GM19372 (cell line): ENCODE measurements at regions not wholly inside any gene's neighbourhood (a gene's known extent, or its start where the extent isn't known, plus 50 kb on each side); places are given as distances from the start of the nearest gene placed in this dataset.
A peak's percentile ranks its signal among the peaks of the same experiment; 100 is the strongest.

Experiments
- ATAC-seq: cut with Tn5 transposase; IDR thresholded peaks from one replicate; pipeline ENCODE4 v1.9.1; 2021; ENCODE audit warnings: mild to moderate bottlenecking, low read depth, moderate library complexity; ENCODE audit not compliant: unreplicated experiment

GRCh38 chr9:107193251-107193650 is 89.8 kb upstream of the RAD23B start:
- no peak for ATAC-seq

DNA sequence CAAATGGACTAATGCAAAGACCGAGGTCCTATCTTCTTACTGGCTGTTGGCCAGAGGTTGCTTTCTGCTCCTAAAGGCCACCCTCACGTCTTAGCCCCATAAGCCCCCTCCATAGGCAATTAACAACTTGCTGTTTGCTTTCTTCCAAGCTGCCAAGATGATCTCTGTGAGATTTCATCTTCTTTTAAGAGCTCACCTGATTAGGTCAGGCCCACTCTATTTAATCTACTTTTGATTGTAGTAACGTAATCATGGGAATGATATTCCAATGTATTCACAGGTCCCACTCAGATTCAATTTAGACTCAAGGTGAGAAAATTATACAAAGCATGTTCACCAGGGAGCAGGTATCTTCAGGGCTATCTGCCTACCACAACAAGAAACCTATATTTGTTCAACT is 84.4 kb upstream of the RAD23B start:
- ATAC-seq: no peak

DNA sequence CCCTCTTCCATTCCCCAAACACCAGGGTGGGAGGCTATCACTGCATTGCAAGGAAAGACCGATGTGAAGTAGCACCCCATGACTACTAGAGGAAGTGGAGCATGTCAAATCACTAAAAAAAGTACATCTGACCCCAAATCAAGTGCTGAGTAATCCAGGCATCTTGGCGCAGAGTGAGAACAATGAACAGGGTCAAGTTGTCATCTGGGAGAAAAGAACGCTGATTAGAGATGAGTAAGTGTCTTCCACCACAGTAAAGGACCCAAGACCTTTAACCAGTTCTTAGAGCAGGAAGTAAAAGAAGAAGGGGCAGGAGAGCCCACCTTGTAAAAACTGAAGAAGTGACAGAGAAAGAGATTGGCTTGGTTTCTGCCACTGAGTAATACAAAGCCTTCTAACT is 75.0 kb upstream of the RAD23B start:
- ATAC-seq: no peak

- ATAC-seq: no peak
These were observed 72.3 kb upstream of the RAD23B start for GRCh38 chr9:107210775-107211174.

DNA sequence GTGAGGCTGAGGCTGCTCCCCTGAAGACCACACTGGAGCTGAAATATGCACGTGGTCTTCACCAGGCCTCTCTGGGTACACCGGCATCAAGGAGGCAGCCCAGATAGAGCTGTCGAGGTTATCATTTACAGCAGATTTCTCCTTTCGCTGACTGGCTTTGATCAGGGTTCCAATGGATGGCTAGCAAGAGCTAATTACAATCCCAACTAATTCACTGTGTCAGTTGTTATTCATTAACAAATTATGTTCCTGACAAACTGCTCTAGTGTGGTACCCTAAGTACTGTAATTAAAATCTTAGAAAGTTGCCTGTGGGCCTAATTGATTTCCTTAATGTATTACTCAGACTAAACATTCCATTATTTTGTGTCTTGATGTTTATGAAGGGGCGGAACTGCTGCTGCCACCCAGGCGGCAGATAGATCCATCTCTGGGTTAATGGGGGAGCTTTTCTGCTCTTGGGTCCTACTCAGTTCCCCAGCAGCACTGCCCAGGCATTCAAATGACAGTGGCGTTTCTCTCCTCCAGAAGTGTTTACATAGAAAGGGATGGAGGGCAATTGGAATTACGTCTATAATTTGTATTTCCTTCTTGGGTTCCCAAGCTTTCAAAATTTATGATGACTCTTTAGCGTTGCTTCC is 71.7 kb upstream of the RAD23B start:
- no peak for ATAC-seq

DNA sequence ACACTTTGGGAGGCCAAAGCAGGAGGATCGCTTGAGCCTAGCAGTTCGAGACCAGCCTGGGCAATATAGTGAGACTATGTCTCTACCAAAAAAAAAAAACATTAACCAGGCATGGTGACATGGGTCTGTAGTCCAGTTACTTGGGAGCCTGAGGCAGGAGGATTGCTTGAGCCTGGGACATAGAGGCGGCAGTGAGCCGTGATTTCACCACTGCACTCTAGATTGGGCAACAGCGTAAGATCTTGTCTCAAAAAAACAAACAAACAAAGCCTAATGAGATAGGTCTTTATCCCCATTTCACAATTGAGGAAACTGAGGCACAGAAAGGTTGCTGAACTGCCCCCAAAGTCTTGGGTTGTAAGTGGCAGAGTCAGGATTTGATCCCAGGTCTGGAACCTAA is 70.5 kb upstream of the RAD23B start:
- no peak for ATAC-seq

DNA sequence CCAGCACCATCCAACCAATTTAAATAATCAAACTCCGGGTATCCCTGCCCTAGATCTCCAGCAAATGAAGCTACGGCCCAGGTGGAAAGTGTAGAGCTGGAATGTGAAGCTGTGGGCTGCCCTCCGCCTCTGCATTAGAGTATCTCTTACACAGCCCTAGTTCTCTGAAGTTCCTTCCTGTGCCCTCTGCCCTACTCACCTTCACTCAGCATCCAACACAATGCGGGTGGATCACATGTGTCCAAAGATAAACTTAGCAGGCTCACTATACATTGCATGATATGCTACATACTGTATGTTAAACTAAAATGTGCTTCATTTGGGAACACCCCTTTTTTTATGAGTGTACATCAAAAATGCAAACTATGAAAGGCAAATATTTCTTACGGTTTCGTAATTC is 70.0 kb upstream of the RAD23B start:
- no peak for ATAC-seq

DNA sequence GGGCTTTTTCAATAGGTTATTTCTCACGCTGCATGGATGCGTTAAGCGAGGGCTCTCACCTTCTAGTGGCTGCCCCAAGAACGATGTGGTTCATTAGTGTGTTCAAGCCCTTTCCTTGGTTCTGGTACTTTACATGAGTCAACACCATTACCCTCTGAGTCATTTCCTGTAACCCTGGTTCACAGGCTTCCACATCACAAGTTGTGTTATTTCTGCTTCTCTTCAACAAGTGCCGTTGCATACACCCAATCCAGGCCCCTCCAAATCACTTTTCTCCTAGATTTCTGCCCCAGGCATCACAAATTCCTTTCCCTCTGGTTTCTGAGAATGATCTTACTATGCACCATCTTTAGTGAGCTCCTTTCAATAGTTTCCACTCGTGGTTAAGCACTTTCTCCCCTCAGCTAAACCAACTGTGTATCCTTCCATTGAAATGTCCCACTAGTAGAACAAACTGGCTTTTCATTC is 69.5 kb upstream of the RAD23B start:
- ATAC-seq: peak; percentile 89

- ATAC-seq: no peak
These were observed 68.7 kb upstream of the RAD23B start for GRCh38 chr9:107214381-107214780.

DNA sequence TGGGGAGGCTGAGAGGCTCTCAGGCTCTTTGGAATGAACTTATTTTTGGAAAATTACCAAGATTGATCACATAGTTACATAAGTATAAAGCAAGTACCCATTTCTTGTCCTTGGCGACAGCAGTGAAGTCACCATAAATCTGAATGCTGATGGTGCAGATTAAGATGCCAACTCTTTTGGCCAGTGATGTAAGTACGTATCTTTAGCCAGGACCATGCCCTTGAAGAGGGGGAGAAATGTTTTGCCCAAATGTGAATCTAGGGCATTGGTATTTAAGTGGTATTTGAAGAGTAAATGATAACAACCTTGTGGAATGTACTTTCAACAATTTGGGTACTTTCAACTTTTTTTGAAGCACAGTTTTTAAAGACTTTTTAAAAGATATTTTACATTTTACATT is 68.2 kb upstream of the RAD23B start:
- no peak for ATAC-seq

- ATAC-seq: no peak
These were observed 67.7 kb upstream of the RAD23B start for GRCh38 chr9:107215381-107215780.

GRCh38 chr9:107216329-107216728 is 66.8 kb upstream of the RAD23B start:
- no peak for ATAC-seq

- ATAC-seq: peak; percentile 82
These were observed 64.1 kb upstream of the RAD23B start for GRCh38 chr9:107218829-107219485.

GRCh38 chr9:107219486-107220077 is 63.5 kb upstream of the RAD23B start:
- ATAC-seq: peak; percentile 34

GRCh38 chr9:107221321-107221720 is 61.8 kb upstream of the RAD23B start:
- ATAC-seq: no peak

DNA sequence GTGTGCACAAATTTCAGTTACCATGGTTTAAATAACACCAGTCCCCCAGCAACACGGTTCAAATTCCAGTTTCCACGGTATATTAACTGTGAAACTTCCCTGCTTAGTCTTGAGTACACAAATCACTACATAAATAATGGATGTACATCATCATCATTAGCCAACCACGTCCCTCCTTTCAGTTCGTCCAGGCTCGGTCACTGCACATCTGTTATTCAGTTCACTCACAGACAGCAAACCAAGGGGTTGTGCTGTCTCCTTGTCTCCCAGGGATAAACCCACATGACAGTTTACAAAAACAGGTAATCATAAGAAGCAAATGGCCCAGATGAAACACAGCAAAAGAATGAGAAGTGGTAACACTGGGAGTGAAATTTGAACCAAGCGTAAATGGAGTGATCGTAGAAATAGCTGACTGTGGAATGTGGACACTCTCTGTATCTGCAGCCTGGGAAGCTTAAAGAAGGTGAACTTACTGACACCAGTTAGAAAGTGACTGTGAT is 61.0 kb upstream of the RAD23B start:
- no peak for ATAC-seq

DNA sequence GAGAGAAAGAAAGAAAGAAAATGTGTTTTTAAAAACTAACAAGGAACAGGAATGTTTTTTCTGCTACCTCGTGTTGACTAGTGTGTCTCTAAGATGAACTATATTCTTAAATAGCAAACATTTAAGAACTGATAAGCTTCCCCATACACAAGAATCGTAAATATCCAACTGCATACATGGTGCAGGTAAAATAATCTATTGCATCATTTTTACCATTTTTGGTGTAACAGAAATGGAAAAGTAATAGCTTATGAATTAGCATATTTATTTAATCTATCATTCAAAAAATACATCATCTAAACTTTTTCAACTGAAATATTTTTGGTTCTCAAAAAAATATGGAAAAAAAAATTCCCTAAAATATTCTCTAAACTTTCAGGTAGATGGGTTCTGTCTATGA is 59.7 kb upstream of the RAD23B start:
- ATAC-seq: no peak

GRCh38 chr9:107224252-107224651 is 58.8 kb upstream of the RAD23B start:
- ATAC-seq: no peak

DNA sequence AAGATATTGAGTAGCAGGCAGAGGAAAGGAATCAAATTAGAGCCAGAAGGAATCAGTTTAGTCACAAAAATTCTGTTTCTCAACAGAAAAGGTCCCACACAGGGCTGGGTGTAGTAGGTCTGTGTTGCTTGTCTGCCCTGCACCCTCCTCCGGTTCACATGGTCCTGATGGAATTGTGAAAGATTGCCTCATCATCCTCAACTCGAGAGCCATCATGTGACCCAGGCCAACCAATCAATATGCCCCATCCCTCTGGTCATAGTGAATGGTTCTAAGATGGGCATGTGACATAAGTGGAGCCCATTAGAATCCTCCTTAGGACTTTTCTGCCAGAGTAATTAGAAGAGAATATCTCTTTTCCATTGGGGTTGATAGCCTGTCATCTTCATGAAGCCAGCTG is 56.7 kb upstream of the RAD23B start:
- no peak for ATAC-seq

- no peak for ATAC-seq
These were observed 55.3 kb upstream of the RAD23B start for GRCh38 chr9:107227774-107228173.

DNA sequence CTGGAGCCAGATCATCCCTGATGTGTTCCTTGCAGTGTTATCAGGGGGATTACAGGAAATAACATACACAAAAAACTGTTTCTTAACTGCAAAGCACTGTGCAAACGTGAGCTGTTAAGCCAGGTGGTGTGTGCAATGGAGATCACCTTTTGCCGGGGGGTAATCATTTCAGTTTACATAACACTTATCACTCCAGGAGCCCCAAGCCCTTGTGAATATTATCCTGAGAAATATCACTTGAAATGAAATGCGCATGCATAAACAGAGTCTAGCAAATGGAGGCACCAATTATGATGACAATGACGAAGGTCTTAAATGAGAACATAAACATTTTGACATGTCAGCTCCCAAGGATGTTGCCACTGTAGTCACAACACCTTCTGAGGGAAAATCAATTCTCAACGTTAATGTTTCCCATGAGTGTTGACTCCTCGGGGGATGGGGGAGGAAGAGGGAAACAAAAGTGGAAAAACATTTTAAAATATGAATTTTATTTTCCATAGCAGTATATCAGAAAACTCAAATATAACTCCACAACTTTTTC is 54.5 kb upstream of the RAD23B start:
- ATAC-seq: no peak
